Endothelial cell of umbilical vein (primary cell): ENCODE measurements at regions not wholly inside any gene's neighbourhood (a gene's known extent, or its start where the extent isn't known, plus 50 kb on each side); places are given as distances from the start of the nearest gene placed in this dataset.

Experiments used
- EZH2 ChIP-seq: IDR thresholded peaks from 2 replicates; pipeline ENCODE4 v1.6.1; 2012; ENCODE audit warnings: borderline replicate concordance, low read depth, mild to moderate bottlenecking, moderate library complexity, low read length, inconsistent platforms; ENCODE audit not compliant: severe bottlenecking
- POLR2A ChIP-seq: IDR thresholded peaks from 2 replicates; pipeline ENCODE4 v1.6.1; 2012; ENCODE audit warnings: low read depth, mild to moderate bottlenecking, control low read depth, low read length
- POLR2AphosphoS5 ChIP-seq: IDR thresholded peaks from 2 replicates; pipeline ENCODE4 v1.6.1; 2012; ENCODE audit warnings: low read depth, mild to moderate bottlenecking, control low read depth, low read length, moderate library complexity; ENCODE audit not compliant: insufficient read depth
- TF ChIP-seq, protein P1 (sequence below), 2 donors: IDR thresholded peaks; 1 replicate in 1 of 2; 2 replicates in 1 of 2; pipeline ENCODE4 v1.5.1; 2011; ENCODE audit warnings: low read length in 2 of 2, mild to moderate bottlenecking in 2 of 2, moderate library complexity in 2 of 2, control low read depth in 1 of 2, inconsistent platforms in 1 of 2, low read depth in 1 of 2; ENCODE audit not compliant: insufficient read depth in 1 of 2; ENCODE audit errors: extremely low read depth in 1 of 2
- TF ChIP-seq, protein P2 (sequence below): IDR thresholded peaks from 2 replicates; pipeline ENCODE4 v1.6.1; 2011; ENCODE audit not compliant: insufficient read depth, insufficient read length

DNA sequence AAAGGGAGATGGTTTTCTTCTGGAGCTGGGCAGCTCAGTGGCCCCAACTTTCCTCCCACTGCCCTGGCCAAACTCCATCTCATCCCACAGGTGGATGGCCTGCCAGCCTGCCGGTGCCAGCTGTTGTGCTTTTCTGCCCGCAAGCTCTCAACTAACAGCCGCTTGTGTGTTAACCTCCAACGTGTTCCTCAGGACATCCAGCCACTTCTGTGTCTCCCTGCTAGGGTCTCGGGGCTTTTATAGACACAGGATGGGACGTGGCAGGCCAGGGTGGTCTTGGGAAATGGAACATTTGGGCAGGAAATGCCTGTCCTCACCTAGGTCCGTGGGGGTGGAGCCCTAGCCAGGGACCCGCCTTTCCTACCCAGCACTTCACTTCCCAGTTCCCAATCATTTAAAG lies 171.1 kb upstream of the RGS17 start:
- TF ChIP-seq, protein P1, sequence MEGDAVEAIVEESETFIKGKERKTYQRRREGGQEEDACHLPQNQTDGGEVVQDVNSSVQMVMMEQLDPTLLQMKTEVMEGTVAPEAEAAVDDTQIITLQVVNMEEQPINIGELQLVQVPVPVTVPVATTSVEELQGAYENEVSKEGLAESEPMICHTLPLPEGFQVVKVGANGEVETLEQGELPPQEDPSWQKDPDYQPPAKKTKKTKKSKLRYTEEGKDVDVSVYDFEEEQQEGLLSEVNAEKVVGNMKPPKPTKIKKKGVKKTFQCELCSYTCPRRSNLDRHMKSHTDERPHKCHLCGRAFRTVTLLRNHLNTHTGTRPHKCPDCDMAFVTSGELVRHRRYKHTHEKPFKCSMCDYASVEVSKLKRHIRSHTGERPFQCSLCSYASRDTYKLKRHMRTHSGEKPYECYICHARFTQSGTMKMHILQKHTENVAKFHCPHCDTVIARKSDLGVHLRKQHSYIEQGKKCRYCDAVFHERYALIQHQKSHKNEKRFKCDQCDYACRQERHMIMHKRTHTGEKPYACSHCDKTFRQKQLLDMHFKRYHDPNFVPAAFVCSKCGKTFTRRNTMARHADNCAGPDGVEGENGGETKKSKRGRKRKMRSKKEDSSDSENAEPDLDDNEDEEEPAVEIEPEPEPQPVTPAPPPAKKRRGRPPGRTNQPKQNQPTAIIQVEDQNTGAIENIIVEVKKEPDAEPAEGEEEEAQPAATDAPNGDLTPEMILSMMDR (IDR thresholded peaks at IDR 0.05; ENCODE audit: extremely low read depth in 1 of 2, insufficient read depth in 1 of 2, low read depth in 1 of 2, low read length in 2 of 2): no peak
- TF ChIP-seq, protein P2, sequence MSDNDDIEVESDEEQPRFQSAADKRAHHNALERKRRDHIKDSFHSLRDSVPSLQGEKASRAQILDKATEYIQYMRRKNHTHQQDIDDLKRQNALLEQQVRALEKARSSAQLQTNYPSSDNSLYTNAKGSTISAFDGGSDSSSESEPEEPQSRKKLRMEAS: no peak
- TF ChIP-seq POLR2A (no peak), EZH2 (no peak), POLR2AphosphoS5 (no peak)
